ENCODE measurements at regions not wholly inside any gene's neighbourhood (a gene's known extent, or its start where the extent isn't known, plus 50 kb on each side); places are given as distances from the start of the nearest gene placed in this dataset.
A peak's percentile ranks its signal among the peaks of the same experiment; 100 is the strongest.
"Not testable (repeated sequence)": the region's sequence is repeated elsewhere in the genome, so short reads cannot be mapped to it uniquely, and the experiment has no call there.

- no peaks in the 10 kb centered on the region for H3K36me3 ChIP-seq (ENCODE audit: control insufficient read depth in 1 of 2, insufficient read depth in 2 of 2, low read depth in 1 of 2, low read length in 2 of 2)
- H2BK5ac ChIP-seq (ENCODE audit: low read depth, low read length, poor library complexity, severe bottlenecking): no peak overlapping the region
- H3K27ac ChIP-seq (ENCODE audit: low read length, poor library complexity, severe bottlenecking): no peak overlapping the region
- no peak overlapping the region for H4K8ac ChIP-seq (ENCODE audit: low read length)
- no peak overlapping the region for H3K23ac ChIP-seq (ENCODE audit: low read length in 2 of 2)
- H3K9ac ChIP-seq (ENCODE audit: low read length): no peak overlapping the region
- H3K4me3 ChIP-seq (ENCODE audit: insufficient read depth in 1 of 2, low read depth in 1 of 2, low read length in 2 of 2): no peak overlapping the region
- H2BK12ac ChIP-seq (ENCODE audit: low read length in 2 of 2): no peak overlapping the region
- H2AK5ac ChIP-seq (ENCODE audit: low read length, severe bottlenecking): no peak overlapping the region
- H3K79me1 ChIP-seq (replicated peaks; ENCODE audit: low read length, poor library complexity, severe bottlenecking): no peaks in the 10 kb centered on the region
- H3K4me1 ChIP-seq (ENCODE audit: control insufficient read depth, insufficient read depth, low read depth, low read length): peaks cover 2% of the 10 kb centered on the region
- H4K91ac ChIP-seq (ENCODE audit: low read length): no peak overlapping the region
- H3K14ac ChIP-seq (ENCODE audit: low read length in 2 of 2): no peak overlapping the region
- no peak for DNase-seq
- H3K9me3 ChIP-seq (ENCODE audit: control insufficient read depth, low read length): no peaks in the 10 kb centered on the region
- no peak overlapping the region for H3K18ac ChIP-seq (ENCODE audit: low read depth in 1 of 2, low read length in 2 of 2)
- no peak overlapping the region for H2BK15ac ChIP-seq (ENCODE audit: low read depth, poor library complexity, severe bottlenecking)
- H3K4me2 ChIP-seq (ENCODE audit: low read length, poor library complexity, severe bottlenecking): no peak overlapping the region
- no peak overlapping the region for H3K4ac ChIP-seq (ENCODE audit: low read depth in 1 of 2, low read length in 2 of 2)
- no peak overlapping the region for H2AFZ ChIP-seq (ENCODE audit: low read depth, low read length)
- H2BK120ac ChIP-seq (ENCODE audit: low read depth, low read length): no peak overlapping the region
- H3K27me3 ChIP-seq (ENCODE audit: control insufficient read depth in 1 of 2, insufficient read depth in 1 of 2, low read length in 2 of 2): peaks cover 0 to 12% of the 10 kb centered on the region in 2 experiments
- 97% methylated on average over 26 of the region's 26 CpGs for WGBS
Measured at GRCh38 chr9:38488156-38488698, 64.0 kb upstream of the IGFBPL1 start.

- 95% methylated on average over 55 of the region's 55 CpGs for WGBS
- H2AFZ ChIP-seq (ENCODE audit: low read depth, low read length); DNase-seq; H3K18ac ChIP-seq (ENCODE audit: low read depth in 1 of 2, low read length in 2 of 2); H3K36me3 ChIP-seq (ENCODE audit: control insufficient read depth in 1 of 2, insufficient read depth in 2 of 2, low read depth in 1 of 2, low read length in 2 of 2); H4K91ac ChIP-seq (ENCODE audit: low read length); H2BK12ac ChIP-seq (ENCODE audit: low read length in 2 of 2); H3K14ac ChIP-seq (ENCODE audit: low read length in 2 of 2); H3K4me1 ChIP-seq (ENCODE audit: control insufficient read depth, insufficient read depth, low read depth, low read length); H3K23ac ChIP-seq (ENCODE audit: low read length in 2 of 2); H2BK120ac ChIP-seq (ENCODE audit: low read depth, low read length); H3K4ac ChIP-seq (ENCODE audit: low read depth in 1 of 2, low read length in 2 of 2); H3K79me1 ChIP-seq (replicated peaks; ENCODE audit: low read length, poor library complexity, severe bottlenecking); H4K8ac ChIP-seq (ENCODE audit: low read length); H3K4me3 ChIP-seq (ENCODE audit: insufficient read depth in 1 of 2, low read depth in 1 of 2, low read length in 2 of 2); H2BK15ac ChIP-seq (ENCODE audit: low read depth, poor library complexity, severe bottlenecking); H2AK5ac ChIP-seq (ENCODE audit: low read length, severe bottlenecking); H3K9me3 ChIP-seq (ENCODE audit: control insufficient read depth, low read length); H3K4me2 ChIP-seq (ENCODE audit: low read length, poor library complexity, severe bottlenecking); H3K27ac ChIP-seq (ENCODE audit: low read length, poor library complexity, severe bottlenecking); H3K9ac ChIP-seq (ENCODE audit: low read length); H2BK5ac ChIP-seq (ENCODE audit: low read depth, low read length, poor library complexity, severe bottlenecking): not testable (repeated sequence)
- H3K27me3 ChIP-seq (ENCODE audit: control insufficient read depth in 1 of 2, insufficient read depth in 1 of 2, low read length in 2 of 2): peaks cover 0 to 17% of the 10 kb centered on the region in 2 experiments
Measured at GRCh38 chr9:38487418-38488155, 63.3 kb upstream of the IGFBPL1 start.

GRCh38 chr9:38486837-38487236, 62.6 kb upstream of the IGFBPL1 start:
- Histone ChIP-seq H3K18ac (ENCODE audit: low read depth in 1 of 2, low read length in 2 of 2) (no peak overlapping the region), H3K9ac (ENCODE audit: low read length) (no peak overlapping the region), H3K27ac (ENCODE audit: low read length, poor library complexity, severe bottlenecking) (no peak overlapping the region), H2AFZ (ENCODE audit: low read depth, low read length) (no peak overlapping the region), H4K91ac (ENCODE audit: low read length) (no peak overlapping the region), H2BK120ac (ENCODE audit: low read depth, low read length) (no peak overlapping the region), H2BK15ac (ENCODE audit: low read depth, poor library complexity, severe bottlenecking) (no peak overlapping the region), H3K79me1 (replicated peaks; ENCODE audit: low read length, poor library complexity, severe bottlenecking) (no peaks in the 10 kb centered on the region), H3K9me3 (ENCODE audit: control insufficient read depth, low read length) (no peaks in the 10 kb centered on the region), H3K4ac (ENCODE audit: low read depth in 1 of 2, low read length in 2 of 2) (no peak overlapping the region), H3K36me3 (ENCODE audit: control insufficient read depth in 1 of 2, insufficient read depth in 2 of 2, low read depth in 1 of 2, low read length in 2 of 2) (no peaks in the 10 kb centered on the region), H2BK5ac (ENCODE audit: low read depth, low read length, poor library complexity, severe bottlenecking) (no peak overlapping the region), H4K8ac (ENCODE audit: low read length) (no peak overlapping the region), H3K4me3 (ENCODE audit: insufficient read depth in 1 of 2, low read depth in 1 of 2, low read length in 2 of 2) (no peak overlapping the region), H2BK12ac (ENCODE audit: low read length in 2 of 2) (no peak overlapping the region), H3K4me1 (ENCODE audit: control insufficient read depth, insufficient read depth, low read depth, low read length) (peaks cover 4% of the 10 kb centered on the region), H3K4me2 (ENCODE audit: low read length, poor library complexity, severe bottlenecking) (no peak overlapping the region), H3K27me3 (ENCODE audit: control insufficient read depth in 1 of 2, insufficient read depth in 1 of 2, low read length in 2 of 2) (peaks cover 0 to 17% of the 10 kb centered on the region in 2 experiments), H2AK5ac (ENCODE audit: low read length, severe bottlenecking) (no peak overlapping the region), H3K14ac (ENCODE audit: low read length in 2 of 2) (no peak overlapping the region), H3K23ac (ENCODE audit: low read length in 2 of 2) (no peak overlapping the region)
- WGBS: 73% methylated on average over 8 of the region's 8 CpGs
- DNase-seq: no peak

GRCh38 chr9:38486056-38486615, 61.9 kb upstream of the IGFBPL1 start:
- Histone ChIP-seq H3K27me3 (ENCODE audit: control insufficient read depth in 1 of 2, insufficient read depth in 1 of 2, low read length in 2 of 2) (peaks cover 0 to 17% of the 10 kb centered on the region in 2 experiments), H3K4me2 (ENCODE audit: low read length, poor library complexity, severe bottlenecking) (peak overlapping the region; percentile 16), H4K8ac (ENCODE audit: low read length) (no peak overlapping the region), H3K9me3 (ENCODE audit: control insufficient read depth, low read length) (no peaks in the 10 kb centered on the region), H2BK15ac (ENCODE audit: low read depth, poor library complexity, severe bottlenecking) (no peak overlapping the region), H3K23ac (ENCODE audit: low read length in 2 of 2) (no peak overlapping the region), H3K36me3 (ENCODE audit: control insufficient read depth in 1 of 2, insufficient read depth in 2 of 2, low read depth in 1 of 2, low read length in 2 of 2) (no peaks in the 10 kb centered on the region), H3K9ac (ENCODE audit: low read length) (no peak overlapping the region), H2BK120ac (ENCODE audit: low read depth, low read length) (no peak overlapping the region), H2AFZ (ENCODE audit: low read depth, low read length) (peak overlapping the region; percentile 27), H3K4me3 (ENCODE audit: insufficient read depth in 1 of 2, low read depth in 1 of 2, low read length in 2 of 2) (no peak overlapping the region), H3K18ac (ENCODE audit: low read depth in 1 of 2, low read length in 2 of 2) (no peak overlapping the region), H3K4ac (ENCODE audit: low read depth in 1 of 2, low read length in 2 of 2) (no peak overlapping the region), H3K14ac (ENCODE audit: low read length in 2 of 2) (no peak overlapping the region), H3K27ac (ENCODE audit: low read length, poor library complexity, severe bottlenecking) (no peak overlapping the region), H2BK5ac (ENCODE audit: low read depth, low read length, poor library complexity, severe bottlenecking) (no peak overlapping the region), H3K4me1 (ENCODE audit: control insufficient read depth, insufficient read depth, low read depth, low read length) (peaks cover 4% of the 10 kb centered on the region), H4K91ac (ENCODE audit: low read length) (no peak overlapping the region), H2BK12ac (ENCODE audit: low read length in 2 of 2) (no peak overlapping the region), H2AK5ac (ENCODE audit: low read length, severe bottlenecking) (no peak overlapping the region), H3K79me1 (replicated peaks; ENCODE audit: low read length, poor library complexity, severe bottlenecking) (no peaks in the 10 kb centered on the region)
- WGBS: 54% methylated on average over 6 of the region's 6 CpGs
- DNase-seq: peak; percentile 7
